Upper lobe of left lung (tissue), 4 donors: ENCODE measurements at regions not wholly inside any gene's neighbourhood (a gene's known extent, or its start where the extent isn't known, plus 50 kb on each side); places are given as distances from the start of the nearest gene placed in this dataset.

Source experiments
- POLR2A ChIP-seq, 4 donors: fragments of 450-650 bp; IDR thresholded peaks; one replicate each; pipeline ENCODE4 v1.5.1; 2016 to 2017; ENCODE audit warnings: antibody characterized with exemption in 4 of 4, mild to moderate bottlenecking in 2 of 4
- TF ChIP-seq, protein P1 (sequence below), 6 experiments: fragments of 450-650 bp in 4 of 6; fragments of 200-600 bp in 2 of 6; sonication (generic) in 2 of 6; IDR thresholded peaks; one replicate each; pipeline ENCODE4 v1.5.1; 2016 to 2019; ENCODE audit warnings: antibody characterized with exemption in 6 of 6

DNA sequence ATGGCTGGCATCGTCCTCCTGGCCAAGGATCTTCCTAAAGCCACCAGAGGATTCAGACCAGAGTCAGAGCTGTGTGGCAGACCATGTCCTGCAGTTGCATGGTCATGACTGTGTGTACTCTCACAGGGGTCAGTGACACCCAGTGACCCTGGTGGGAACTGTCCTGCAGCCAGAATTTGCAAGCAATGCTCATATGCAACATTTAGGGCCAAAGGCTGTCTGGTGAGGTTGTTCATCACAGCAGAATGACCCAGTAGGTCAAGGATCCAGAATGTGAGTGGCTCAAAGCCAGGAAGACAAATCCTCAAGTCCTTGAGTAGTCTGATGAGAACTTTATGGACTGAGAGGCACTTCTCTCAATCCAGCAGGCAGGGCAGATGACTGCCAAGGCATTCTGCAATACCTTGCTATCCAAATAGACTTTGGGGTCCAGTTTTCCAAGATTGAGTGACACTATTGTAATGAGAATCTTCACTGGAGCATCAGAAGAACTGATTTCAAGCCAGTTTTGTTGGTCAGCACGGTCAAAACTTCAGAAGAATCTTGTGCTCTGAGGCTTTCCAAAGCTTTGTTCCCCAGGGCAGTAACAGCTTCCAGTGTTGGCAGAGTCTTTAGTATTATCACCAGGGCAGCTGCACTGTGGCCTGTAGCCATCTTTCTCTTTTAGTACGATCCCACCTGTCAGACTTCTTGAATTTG is 122.0 kb downstream of the PTCSC3 start:
- TF ChIP-seq, protein P1, sequence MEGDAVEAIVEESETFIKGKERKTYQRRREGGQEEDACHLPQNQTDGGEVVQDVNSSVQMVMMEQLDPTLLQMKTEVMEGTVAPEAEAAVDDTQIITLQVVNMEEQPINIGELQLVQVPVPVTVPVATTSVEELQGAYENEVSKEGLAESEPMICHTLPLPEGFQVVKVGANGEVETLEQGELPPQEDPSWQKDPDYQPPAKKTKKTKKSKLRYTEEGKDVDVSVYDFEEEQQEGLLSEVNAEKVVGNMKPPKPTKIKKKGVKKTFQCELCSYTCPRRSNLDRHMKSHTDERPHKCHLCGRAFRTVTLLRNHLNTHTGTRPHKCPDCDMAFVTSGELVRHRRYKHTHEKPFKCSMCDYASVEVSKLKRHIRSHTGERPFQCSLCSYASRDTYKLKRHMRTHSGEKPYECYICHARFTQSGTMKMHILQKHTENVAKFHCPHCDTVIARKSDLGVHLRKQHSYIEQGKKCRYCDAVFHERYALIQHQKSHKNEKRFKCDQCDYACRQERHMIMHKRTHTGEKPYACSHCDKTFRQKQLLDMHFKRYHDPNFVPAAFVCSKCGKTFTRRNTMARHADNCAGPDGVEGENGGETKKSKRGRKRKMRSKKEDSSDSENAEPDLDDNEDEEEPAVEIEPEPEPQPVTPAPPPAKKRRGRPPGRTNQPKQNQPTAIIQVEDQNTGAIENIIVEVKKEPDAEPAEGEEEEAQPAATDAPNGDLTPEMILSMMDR (IDR thresholded peaks at IDR 0.05): no peak
- TF ChIP-seq POLR2A (IDR thresholded peaks at IDR 0.05): no peak
